Cerebellar nuclear complex (tissue), 1 donor: ENCODE measurements at regions not wholly inside any gene's neighbourhood (a gene's known extent, or its start where the extent isn't known, plus 50 kb on each side); places are given as distances from the start of the nearest gene placed in this dataset.
"Not testable (repeated sequence)": the region's sequence is repeated elsewhere in the genome, so short reads cannot be mapped to it uniquely, and the experiment has no call there.

Experiments used
- DNase-seq, 2 experiments: peaks; one replicate each; lab custom pipeline; 2025; lab: John Stamatoyannopoulos, UW

GRCh38 chr4:112946127-112946526, 103.3 kb upstream of the ANK2 start:
- no peak for DNase-seq

DNA sequence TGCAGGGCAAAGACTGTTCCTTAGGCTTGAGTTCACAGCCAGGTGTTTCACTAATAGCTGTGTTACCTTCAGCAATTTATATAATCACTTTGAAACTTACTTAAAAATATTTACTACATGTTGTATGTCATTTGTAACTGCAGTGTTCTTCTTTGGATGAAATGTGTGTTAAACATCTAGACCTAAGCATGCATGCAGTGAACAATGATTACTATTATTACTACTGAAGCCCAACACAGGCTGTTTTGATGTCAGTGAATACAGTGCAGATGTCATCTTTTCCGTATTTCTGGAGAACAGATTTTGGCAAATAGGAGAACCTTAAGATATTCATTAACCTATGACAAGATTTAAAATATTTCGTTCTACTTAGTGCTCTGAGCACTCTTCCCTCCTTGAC, 101.8 kb upstream of the ANK2 start:
- no peak for DNase-seq

- DNase-seq: no peak
These were observed 97.8 kb upstream of the ANK2 start for GRCh38 chr4:112951362-112952312.

DNA sequence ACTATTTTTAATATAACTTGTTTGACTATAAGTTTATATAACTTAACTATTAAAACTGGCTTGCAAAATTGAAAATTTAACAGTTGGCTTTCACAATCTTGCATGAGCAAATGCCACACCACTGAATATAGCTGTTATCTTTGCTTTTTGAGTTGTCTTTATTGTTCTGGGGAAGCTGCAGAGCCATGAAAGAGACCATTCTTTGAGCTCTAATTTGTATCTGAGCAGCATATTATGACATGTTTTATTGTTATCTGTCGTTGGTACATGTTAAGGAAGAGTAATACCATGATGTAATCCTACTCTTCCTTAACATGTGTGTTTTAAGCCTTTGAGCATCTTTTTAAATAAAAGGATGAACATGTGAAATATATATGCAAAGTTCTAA, 97.1 kb upstream of the ANK2 start:
- DNase-seq: no peak

DNA sequence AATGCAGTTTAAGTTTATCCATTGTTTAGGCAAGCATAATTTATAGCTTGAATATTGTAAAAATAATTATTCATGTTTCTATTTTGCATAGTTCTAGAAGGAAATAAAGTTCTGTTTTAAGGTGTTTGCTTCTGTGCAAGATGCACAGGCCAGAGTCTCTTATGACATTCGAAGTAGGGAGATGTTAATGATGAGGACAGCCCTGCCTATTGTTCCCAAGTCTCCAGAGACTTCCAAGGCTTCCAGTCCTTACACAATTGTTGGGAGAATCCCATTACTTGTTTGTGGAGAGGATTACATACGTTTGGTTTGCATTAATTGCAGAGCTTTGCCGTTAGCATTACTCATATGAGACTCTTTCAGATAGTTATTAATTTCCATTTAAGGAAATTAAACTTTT, 96.2 kb upstream of the ANK2 start:
- DNase-seq: no peak

GRCh38 chr4:112954286-112954685, 95.2 kb upstream of the ANK2 start:
- no peak for DNase-seq

DNA sequence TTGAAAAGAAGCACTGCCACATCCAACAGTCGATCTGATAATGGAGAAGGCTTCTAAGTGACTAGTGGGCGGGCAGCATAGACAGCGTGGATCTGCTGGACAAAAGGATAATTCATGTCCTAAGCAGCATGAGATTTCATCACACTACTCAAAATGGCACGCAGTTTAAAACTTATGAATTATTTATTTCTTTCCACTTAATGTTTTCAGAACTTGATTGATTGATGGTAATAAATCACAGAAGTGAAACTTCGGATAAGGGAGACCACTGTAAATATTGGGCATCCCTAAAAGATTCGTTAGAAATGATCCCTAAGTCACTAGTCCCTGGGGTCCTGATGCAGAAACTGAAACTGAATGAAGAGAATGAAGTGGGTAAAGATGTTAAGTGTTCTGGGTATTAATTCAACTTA, 93.0 kb upstream of the ANK2 start:
- DNase-seq: no peak

DNA sequence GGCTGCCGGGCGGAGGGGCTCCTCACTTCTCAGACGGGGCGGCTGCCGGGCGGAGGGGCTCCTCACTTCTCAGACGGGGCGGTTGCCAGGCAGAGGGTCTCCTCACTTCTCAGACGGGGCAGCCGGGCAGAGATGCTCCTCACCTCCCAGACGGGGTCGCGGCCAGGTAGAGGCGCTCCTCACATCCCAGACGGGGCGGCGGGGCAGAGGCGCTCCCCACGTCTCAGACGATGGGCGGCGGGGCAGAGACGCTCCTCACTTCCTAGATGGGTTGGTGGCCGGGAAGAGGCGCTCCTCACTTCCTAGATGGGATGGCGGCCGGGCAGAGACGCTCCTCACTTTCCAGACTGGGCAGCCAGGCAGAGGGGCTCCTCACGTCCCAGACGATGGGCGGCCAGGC, 91.7 kb upstream of the ANK2 start:
- DNase-seq: not testable (repeated sequence)

GRCh38 chr4:112966701-112967488, 82.6 kb upstream of the ANK2 start:
- DNase-seq: no peak

GRCh38 chr4:112968451-112969159, 80.8 kb upstream of the ANK2 start:
- no peak for DNase-seq

GRCh38 chr4:112970903-112971302, 78.5 kb upstream of the ANK2 start:
- DNase-seq: no peak

GRCh38 chr4:112973750-112974251, 75.7 kb upstream of the ANK2 start:
- no peak for DNase-seq

GRCh38 chr4:112975567-112976355, 73.7 kb upstream of the ANK2 start:
- no peak for DNase-seq

DNA sequence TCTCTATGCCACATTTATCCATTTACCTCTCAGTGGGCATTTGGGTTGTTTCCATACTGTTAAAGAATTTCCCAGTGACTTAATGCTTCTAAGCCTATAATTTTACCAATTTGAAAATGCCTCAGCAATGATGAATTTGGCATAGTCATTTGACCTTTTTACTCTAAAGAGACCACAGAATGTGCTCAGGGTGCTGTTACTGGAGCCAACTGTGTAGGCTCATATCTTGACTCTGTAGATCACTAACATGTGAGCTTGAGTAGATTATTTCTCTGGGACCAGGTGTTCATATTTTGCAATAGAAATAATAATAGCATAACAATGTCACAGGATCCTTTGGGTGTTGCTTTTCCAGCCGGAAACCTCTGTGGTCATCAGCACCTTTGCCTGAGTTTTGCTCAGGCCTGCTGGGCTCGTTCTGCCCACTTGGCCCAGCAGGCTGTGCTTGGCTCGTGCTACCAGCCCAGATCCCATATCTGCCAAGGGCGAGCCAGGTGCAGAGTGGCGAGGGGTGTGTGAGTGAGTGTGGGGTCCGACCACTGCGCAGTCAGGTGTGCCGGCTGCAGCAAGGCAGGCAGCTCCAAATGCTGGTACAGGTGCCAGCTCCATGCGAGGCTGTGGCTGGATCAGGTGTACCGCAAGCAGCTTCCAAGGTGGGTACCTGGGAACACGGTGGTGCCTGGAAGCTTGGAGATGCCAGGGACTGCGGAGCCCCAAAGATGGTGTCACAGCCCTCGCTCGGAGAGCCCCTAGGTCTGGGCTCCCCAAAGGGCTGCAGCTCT, 70.6 kb upstream of the ANK2 start:
- no peak for DNase-seq

- no peak for DNase-seq
These were observed 69.5 kb upstream of the ANK2 start for GRCh38 chr4:112979881-112980421.

DNA sequence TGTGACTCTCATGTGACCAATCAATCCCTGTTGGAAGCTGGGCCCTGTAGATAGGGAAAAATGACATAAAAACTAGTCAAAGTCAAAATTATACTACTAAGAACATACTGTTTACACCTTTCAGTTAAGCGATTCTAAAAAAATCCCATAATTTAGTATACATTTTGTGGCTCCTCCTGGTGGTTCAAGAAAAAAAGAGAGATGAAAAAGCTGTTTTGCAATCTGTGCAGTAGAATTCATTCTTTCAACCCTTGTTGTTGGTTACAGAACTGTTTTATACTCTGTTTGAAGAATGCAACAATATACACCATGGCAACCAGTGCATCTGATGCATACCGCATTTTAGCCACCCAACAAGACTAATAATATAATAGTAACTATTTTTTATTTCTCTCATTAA, 66.8 kb upstream of the ANK2 start:
- DNase-seq: no peak

GRCh38 chr4:112994732-112995464, 54.6 kb upstream of the ANK2 start:
- DNase-seq: no peak
